Mucosa of gallbladder (tissue), 1 donor: ENCODE measurements at regions not wholly inside any gene's neighbourhood (a gene's known extent, or its start where the extent isn't known, plus 50 kb on each side); places are given as distances from the start of the nearest gene placed in this dataset.
"Not testable (repeated sequence)": the region's sequence is repeated elsewhere in the genome, so short reads cannot be mapped to it uniquely, and the experiment has no call there.

ENCODE experiments used
- DNase-seq: peaks from one replicate; pipeline ENCODE4 v3.0.0-alpha.2; 2020; ENCODE audit warnings: low spot score
- donor health status: DM: no; HTN: no; CAD: no.

DNA sequence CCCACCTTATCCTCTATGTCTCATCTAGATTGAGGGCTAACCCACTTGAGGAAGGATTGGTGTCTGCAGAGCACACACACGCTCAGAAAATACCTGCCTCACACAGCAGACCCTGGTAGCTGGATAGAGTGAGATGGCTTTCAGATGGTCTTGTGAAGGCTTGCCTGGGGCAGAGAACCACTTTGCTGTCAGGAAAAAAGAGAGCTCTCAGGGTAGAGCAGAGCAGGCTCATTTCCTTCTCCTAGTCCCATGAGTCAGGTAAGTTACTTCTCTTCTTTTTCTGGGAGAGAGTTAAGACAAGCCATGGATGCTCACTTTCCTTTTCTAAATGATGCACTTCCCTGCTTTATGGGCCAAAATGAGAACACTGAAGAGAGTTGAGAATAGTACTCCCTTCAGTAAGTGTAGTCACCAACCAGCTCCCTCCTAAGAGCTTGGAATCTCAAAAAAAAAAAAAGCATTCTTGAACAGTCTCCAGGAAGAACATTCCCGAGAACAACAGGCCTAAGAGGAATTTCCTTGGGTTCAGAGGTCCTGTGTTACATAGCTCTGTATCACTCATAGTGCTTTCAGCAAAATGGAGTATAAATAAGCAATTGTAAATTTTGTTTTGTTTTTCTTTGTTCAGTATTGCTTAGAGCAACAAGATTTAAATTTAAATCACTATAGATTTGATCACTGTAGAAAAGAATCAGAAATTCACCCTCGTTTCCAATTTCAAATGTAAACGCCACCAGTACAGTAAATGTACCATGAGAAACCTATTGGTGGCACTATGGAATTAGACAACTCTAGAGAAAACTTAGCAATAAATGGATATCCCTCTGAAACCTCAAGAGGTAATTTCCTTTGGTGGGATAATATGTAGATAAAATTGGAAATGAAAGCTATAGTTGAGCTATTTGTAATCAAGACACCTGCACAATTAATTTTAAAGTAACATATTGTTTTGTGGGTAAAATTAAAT is 530.3 kb downstream of the RFPL4B start:
- DNase-seq = no peak

DNA sequence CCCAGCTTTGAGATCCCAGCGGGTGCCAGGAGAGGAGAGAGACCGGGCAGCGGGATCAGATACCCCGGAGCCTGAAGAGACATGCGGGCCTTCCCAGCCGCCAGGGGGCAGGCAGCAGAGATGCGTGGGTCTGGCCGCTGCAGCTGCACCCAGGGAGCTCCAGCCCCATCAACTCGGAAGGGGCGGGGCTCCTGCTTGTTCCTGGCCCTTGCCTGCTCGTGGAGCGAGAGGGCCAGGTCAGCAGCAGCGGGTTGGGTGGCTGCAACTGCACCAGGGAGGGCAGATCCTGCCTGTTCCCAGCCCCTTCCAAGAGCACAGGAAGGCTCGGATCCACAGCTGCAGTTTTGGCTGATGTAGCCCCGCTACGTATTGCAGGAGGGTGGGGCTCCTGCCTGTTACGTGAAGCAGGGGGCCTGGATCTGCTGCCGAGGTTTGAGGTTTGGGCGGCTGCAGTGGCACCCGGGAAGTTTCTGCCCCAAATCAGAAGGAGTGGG is 532.8 kb downstream of the RFPL4B start:
- peak; percentile 33 for DNase-seq

DNA sequence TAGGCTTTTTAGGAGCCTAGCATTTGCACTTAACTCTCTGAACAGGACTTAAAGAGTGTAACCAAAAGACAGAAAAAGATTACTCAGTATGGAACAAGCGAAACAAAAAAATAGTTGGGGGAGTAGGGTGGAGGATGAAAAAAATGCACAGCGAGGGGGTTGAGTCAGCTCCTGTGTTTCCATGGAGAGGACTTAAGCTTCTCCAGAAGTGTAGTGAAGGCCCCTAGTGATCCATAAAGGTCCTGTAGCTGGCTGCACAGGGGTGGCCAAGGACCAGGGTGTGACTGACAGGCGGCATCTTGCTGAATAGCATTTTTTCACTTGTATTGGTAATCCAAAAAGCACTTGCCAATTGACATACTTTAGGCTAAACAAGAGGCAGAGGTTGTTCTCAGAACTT is 533.9 kb downstream of the RFPL4B start:
- no peak for DNase-seq

DNA sequence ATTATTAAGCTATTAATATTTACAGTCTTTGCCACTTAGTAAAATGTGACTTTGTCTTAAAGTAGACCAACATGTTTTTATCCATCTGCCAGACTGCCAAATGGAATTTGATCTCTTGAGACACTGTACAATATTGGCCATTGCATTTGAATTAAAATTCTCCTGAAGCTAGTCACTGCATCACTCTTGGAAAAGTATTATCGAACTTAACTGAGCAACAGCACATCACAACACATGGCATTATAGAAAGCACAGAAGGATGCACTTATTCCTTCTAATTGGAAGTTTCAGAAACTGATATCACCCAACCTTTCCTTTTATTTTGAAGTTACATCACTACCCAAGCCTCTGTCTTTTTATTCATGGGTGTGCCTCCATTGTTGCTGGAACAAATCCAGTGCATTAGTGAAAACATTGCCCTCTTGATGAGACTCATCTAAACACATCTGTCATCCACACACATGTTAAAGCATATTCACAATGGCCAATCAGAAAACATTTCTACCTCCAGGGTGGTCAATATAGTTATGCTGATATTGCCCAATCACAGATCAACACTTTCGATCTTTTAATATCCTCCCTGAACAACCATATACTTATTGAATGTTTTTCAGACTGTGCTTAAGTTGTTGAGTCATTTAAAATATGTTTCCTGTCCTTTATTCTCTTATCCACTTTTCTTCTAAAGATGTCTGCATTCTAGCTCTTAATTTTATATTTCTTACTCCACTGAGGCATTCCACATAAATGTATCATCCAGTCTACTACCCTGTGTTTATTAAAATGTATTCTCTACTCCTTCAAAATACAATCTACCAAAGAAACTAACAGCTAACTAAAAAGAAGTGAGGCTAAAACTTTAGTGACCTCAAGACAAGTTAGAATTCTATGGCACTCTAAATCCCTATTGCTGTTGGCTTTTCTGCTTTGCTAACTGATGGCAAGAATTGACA is 535.0 kb downstream of the RFPL4B start:
- no peak for DNase-seq

DNA sequence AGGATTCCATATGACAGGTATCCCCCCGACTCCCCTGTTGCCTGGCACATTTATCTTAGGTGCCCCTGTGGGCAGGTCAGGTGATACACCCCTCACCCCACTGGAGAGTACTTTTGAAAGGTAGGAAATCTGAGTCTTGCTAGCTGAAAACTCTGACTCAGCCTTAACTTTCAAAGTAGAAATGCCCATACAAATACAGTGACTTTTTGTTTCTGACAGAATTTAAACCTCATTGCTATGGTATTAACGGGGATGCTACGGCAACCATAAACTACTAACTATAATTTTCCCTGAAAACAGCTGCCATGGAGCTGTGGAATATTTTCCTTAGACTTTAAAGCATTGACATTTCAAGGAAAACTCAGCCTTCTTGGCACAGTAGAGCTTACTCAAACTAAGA is 536.0 kb downstream of the RFPL4B start:
- DNase-seq = no peak

DNA sequence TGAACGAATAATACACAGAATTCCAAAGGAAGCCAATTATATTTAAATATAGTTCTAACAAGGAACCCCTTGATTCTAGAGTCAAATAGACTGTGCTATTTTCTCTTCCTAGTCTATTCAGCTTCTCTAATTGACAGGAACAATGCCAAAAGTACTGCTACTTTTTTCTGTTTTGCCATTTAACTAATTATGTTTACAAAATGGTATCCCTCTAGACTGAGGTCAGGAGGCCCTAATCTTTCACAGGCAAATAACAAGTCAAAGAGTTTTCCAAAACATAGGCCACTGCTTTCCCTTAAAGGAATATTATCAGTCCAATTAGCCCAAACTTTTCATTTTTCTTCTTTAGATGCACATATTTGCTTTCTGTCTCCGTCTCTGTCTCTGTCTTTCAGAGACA is 539.3 kb downstream of the RFPL4B start:
- DNase-seq = no peak

DNA sequence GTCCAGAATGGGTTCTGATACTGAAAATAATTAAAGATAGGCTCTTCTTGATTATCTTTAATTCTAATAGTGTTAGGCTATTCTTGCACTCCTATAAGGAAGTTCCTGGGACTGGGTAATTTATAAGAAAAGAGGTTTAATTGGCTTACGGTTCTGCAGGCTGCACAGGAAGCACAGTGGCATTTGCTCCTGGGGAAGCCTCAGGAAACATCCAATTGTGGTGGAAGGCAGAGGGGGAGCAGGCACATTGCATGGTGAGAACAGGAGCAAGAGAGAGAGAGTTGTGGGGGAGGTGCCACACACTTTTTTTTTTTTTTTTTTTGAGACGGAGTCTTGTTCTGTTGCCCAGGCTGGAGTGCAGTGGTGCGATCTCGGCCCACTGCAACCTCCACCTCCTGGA is 540.3 kb downstream of the RFPL4B start:
- DNase-seq = not testable (repeated sequence)

DNA sequence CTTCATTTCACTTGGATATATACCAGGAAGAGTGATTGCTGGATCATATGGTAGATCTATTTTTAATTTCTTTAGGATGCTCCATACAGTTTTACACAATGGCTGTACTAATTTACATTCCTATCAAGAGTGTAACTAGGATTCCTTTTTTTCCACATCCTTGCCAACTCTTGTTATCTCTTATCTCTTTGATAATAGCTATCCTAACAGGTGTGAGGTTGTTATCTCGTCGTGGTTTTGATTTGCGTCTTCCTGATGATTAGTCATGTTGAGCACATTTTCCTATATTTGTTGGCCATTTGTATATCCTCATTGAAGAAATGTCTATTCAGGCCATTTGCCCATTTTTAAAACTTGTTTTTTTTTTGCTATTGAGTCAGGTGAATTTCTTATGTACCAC is 552.4 kb downstream of the RFPL4B start:
- no peak for DNase-seq

DNA sequence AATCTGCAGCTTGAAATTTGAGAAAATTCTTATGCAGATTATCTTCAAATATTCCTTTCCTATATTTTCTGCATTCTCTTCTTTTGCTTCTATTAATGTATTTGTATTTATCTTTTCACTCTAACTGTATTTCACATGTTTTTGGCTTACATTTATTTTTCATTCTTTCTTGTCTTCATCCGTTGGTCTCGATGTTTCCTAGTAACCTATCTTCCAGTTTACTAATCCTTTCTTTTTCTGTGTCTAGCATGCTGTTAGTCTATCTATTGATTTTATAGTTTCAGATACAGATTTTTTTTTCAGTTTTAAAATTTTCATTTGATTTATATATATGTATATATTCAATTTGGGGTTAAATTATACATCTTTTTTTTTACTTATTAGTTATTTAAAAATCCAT is 556.2 kb downstream of the RFPL4B start:
- no peak for DNase-seq

DNA sequence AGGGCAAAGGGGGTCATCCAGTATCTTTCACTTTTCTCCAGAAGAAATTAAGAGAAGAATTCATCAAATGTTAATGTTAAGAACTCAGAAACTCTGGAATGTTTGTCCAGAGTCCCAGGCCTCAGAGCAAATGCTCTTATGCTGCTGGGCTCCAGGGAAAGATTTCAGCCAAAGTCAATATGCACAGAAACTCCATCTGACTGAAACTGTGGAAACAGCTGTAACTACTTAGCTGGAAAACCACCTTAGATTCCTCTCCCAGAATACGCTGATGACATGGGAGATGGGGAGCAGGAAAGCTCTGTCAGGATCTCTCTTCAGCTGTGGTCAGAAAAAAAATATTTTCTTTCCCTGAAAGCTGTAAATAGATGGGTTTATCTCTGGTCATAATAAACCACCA is 559.6 kb downstream of the RFPL4B start:
- no peak for DNase-seq

DNA sequence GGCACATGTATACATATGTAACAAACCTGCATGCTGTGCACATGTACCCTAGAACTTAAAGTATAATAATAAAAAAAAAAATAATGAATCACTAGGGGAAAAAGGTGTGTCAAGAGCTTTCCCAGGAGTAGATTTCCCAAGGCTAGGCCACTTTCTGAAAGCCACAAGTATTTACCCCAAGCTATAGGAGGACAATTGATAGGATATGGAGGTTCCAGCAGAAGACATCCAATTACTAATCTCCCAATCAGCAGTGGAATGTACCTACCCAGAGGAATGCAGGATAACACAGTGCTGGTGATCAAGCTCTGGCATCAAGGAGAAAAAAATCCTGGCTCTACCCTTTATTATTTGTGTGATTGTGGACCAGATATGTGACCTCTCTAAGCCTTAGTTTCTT is 562.7 kb downstream of the RFPL4B start:
- DNase-seq = no peak

DNA sequence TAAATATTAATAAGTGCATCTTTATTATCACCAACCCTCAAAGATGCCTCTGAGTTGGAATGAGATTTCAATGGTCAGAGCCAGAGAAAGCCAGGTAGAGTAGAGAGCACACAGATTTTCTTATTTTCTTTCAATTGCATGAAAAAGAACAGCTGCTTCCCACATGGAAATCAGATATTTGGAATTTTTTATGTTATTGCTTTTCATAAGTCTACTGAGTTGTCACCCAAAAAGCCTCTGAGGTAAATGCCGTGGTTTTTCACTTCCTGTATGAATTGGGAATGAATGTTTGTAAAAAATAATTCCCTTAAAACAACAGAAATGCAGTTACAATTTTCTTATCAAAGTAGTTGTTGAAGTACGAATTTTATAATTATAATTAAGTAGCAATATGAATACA is 563.1 kb downstream of the RFPL4B start:
- no peak for DNase-seq

DNA sequence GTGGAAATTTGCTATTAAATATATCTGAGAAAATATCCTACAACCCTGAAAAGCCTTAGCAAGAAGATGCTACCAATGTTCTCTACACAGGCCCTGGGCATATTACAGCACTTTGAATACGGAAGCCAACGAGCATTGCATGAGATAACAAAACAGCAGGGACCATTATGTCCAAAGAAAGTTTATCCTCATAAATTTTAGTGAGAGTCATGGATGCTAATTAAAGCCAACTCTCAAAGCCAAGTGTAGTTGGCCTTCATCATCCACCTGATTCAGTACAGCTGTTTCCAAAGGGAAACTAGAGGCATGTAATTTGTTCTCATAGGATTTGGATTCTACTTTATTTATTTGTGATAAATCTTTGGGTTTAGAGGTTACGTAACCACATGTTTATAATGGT is 564.8 kb downstream of the RFPL4B start:
- DNase-seq = no peak

DNA sequence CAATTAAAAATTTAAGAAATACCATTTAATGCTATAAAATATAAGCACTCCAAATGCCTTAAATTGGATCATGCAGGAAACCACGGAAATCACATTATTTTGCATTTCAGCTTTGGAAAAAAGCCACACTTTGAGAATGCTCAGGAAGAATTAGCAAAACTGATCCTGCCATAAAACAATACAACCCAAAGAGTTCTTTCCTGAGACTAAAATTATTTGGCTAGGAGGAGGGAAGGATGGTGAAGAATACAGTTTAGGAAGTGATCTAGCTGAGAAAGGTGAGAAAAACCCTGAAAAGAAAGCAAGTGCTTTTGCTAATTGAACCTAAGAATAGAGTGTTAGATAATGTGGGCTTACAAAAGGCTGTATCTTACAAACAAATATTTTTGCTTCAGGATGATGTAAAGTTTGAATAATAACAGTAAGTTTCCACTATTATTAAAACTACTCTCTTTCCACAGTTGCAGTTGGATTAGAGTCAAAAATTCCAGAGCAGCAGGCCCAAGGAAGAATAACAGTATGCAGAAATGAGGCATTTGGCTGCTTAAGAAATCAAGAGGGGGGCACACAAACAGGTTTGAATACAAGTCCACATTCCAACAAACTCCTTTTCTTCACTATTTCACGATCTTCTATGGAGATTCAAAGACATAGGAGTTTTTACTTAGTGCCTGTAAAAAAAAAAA is 565.4 kb downstream of the RFPL4B start:
- no peak for DNase-seq

DNA sequence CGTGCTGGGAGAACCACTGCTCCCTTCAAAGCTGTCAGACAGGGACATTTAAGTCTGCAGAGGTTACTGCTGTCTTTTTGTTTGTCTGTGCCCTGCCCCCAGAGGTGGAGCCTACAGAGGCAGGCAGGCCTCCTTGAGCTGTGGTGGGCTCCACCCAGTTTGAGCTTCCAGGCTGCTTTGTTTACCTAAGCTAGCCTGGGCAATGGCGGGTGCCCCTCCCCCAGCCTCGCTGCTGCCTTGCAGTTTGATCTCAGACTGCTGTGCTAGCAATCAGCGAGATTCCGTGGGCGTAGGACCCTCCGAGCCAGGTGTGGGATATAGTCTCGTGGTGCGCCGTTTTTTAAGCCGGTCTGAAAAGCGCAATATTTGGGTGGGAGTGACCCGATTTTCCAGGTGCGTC is 572.6 kb downstream of the RFPL4B start:
- DNase-seq = not testable (repeated sequence)

DNA sequence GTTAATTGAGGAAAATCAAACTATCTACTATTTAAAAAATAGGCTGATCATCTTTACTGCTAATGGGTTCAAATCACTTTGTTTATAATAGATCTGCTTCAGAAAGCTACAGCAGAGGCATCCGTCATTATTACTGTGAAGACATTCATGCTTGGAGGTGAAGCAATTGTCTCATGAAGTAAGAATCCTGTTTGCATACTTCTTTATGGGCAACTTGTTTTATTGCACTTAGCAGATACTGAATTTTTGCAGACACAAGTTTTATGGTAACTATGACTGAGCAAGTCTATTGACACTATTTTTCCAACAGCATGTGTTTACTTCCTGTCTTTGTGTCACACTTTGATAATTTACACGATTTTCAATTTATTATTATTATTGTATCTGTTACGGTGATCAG is 573.9 kb downstream of the RFPL4B start:
- no peak for DNase-seq

DNA sequence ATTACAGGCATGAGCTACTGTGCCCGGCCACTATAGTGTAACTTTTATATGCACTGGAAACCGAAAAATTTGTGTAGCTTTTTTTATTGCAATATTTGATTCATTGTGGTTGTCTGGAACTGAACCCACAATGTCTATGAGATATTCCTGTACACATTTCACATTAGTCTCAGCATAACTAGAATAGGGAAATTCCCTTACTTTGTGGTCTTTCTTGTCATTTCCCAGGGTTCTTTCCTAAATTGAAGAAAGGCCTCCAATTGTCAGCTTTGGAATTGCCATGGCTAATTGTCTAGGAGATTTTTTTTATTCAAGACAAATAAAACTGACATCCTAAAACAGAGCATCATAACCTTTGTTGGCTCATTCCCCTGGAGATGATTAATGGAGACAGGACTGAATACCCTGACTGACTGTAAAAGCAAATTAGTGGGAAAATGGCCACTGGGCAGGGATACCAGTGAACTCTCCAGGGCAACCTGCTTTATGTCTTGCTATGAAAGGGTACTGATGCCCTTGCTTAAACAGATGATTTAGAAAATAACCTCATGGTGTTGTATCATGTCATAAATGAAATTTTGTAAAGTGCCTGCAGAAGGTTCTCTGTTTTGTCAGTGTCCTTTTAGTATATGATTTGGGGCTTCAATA is 576.9 kb downstream of the RFPL4B start:
- DNase-seq = no peak

DNA sequence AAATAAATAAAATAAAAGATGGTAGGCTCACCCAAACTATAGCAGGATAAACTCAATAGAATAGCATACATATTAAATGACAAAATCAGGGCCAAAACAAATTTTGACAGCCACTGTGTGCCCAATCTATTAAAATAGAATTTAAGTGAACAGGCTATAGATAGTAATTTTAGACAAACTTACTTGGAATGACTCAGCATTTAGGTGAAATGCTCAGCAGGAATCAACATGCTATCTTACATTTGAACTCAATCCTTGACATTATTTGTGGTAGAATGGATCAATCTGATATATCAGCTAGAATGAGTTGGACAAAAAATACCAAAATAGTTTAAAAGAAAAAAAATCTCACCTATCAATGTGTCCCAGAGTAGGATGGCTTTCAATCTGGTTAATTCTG is 578.6 kb downstream of the RFPL4B start:
- no peak for DNase-seq

DNA sequence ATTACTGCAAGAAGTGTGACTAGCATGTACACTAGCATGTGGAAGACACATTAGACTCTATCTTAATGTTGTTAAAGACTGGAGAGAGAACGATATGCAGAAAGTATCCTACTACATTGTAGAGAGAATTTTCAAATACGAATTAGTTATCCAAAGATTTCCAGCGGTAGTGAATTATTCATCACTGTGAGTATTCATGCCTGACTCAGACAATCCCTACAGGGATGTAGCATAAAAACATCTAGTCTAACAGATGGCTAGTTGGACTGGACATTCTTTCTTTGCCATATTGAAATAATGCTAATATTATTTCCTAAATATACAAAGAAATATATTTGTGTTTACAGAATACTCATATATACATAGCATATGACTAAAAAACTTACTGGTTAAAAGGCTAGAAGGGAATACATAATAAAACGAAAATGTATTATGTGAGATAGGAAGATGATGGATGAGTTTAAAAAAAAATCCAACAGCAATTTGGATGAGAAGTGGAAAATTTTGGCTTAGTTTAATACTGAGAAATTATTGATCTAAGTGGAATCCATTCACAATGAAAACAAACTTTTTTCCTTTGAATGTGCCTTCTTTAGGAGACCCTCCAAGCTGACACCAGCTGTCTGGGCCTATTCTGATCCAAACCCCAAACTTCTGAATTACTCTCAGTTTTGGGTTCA is 580.7 kb downstream of the RFPL4B start:
- no peak for DNase-seq

DNA sequence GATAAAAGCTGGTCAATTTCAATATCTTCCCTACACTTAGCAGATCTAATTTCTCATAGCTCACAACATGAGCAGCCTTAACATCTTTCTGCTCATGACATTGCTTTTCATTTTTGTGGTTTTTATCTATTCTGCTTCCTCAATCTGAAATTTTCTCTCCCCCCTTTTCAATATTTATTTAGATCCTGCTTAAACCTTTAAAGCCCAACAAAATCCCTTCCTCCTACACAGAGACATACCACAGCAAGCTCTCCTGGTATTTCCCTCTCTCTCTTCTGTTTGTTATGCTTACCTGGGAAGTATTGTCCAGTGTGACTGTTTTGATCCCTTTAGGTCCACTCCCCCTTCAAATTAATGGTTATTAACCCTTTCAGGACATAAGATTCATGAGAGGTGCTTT is 582.5 kb downstream of the RFPL4B start:
- no peak for DNase-seq

DNA sequence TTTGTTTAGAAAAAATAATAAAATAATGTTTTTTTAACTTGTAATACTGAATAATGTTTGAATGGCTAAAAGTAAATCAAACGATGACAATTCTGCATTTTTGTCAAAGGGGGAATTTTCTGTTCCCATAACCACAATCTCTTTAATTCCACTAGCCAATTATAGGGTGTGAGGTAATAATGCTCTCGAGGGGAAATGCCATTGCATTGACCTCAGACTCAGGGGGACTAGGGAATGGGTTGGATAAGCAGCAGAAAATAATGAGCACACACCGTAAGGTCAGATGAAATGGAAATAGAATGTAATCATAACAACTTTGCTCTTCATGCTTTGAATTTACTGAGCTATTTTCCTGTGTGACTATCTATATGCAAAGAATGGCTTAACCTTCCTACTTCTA is 584.7 kb downstream of the RFPL4B start:
- DNase-seq = no peak
